Gastroesophageal sphincter (tissue), 4 donors: ENCODE measurements at regions not wholly inside any gene's neighbourhood (a gene's known extent, or its start where the extent isn't known, plus 50 kb on each side); places are given as distances from the start of the nearest gene placed in this dataset.

Experiments
- ATAC-seq: fragments of 150-250 bp; one replicate; pipeline ENCODE4 v1.9.1; 2016; ENCODE audit warnings: mild to moderate bottlenecking, moderate library complexity
- H3K27ac ChIP-seq, 4 donors: fragments of 200-600 bp; sonication (generic) in 3 of 4; 1 replicate in 3 of 4; 2 replicates in 1 of 4; pipeline ENCODE4 v1.5.1; 2016 to 2019
- H3K27me3 ChIP-seq: fragments of 200-600 bp; sonication (generic); one replicate; pipeline ENCODE4 v1.5.1; 2019
- H3K36me3 ChIP-seq, 2 donors: fragments of 200-600 bp; sonication (generic); one replicate each; pipeline ENCODE4 v1.5.1; 2019; ENCODE audit warnings: control low read depth in 1 of 2
- H3K4me1 ChIP-seq, 3 donors: fragments of 200-600 bp; sonication (generic); 1 replicate in 2 of 3; 2 replicates in 1 of 3; pipeline ENCODE4 v1.5.1; 2016 to 2019; ENCODE audit warnings: control low read depth in 2 of 3
- H3K4me3 ChIP-seq, 2 donors: fragments of 200-600 bp; sonication (generic); one replicate each; pipeline ENCODE4 v1.5.1; 2019; ENCODE audit warnings: mild to moderate bottlenecking in 1 of 2, moderate library complexity in 1 of 2
- H3K9me3 ChIP-seq, 3 donors: fragments of 200-600 bp; sonication (generic); one replicate each; pipeline ENCODE4 v1.5.1; 2017 to 2019; ENCODE audit warnings: control low read depth in 2 of 3
- CTCF ChIP-seq, 4 experiments: fragments of 200-600 bp in 2 of 4; fragments of 450-650 bp in 2 of 4; sonication (generic) in 1 of 4; IDR thresholded peaks; one replicate each; pipeline ENCODE4 v1.5.1; 2017 to 2019; ENCODE audit warnings: antibody characterized with exemption in 4 of 4, mild to moderate bottlenecking in 2 of 4, moderate library complexity in 2 of 4
- EP300 ChIP-seq: sonication (generic); formaldehyde crosslinking; IDR thresholded peaks from one replicate; pipeline ENCODE4 v1.6.1; 2017; ENCODE audit warnings: antibody characterized with exemption, mild to moderate bottlenecking
- POLR2A ChIP-seq, 2 donors: fragments of 450-650 bp; IDR thresholded peaks; one replicate each; pipeline ENCODE4 v1.6.1; 2017; ENCODE audit warnings: antibody characterized with exemption in 2 of 2, mild to moderate bottlenecking in 2 of 2, moderate library complexity in 1 of 2
- POLR2AphosphoS5 ChIP-seq: sonication (generic); formaldehyde crosslinking; IDR thresholded peaks from one replicate; pipeline ENCODE4 v1.6.1; 2017; ENCODE audit warnings: antibody characterized with exemption
- WGBS, 2 donors: methylation state at CpG; one replicate each; pipeline ENCODE4 v1.1.5; 2018; ENCODE audit warnings: low coverage in 1 of 2; 5-methylcytosine and 5-hydroxymethylcytosine counted together

DNA sequence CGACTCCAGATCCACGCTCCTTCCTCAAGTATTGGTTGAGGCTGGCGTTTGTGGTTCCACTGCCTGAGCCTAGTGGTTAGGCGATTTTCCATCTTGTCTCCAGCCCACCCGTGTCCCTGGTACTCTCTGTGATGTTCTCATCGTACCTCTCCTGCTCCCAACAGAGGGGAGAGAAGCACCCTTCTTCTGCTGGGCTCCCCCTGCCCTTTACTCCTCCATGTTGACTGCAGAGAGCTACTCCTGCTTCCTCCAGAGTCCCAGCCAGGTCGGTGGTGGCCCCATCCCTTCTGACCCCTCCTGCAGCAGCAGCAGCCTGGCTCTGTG lies 164.0 kb upstream of the BCOR start:
- H3K4me1 ChIP-seq, result peaks cover 0 to 7% (median 0%) of the 10 kb centered on the region in 3 donors
- H3K4me3 ChIP-seq, result no peak overlapping the region
- H3K27me3 ChIP-seq, result no peaks in the 10 kb centered on the region
- H3K27ac ChIP-seq, result no peak overlapping the region
- WGBS, 2 donors, result 100% methylated on average over 1 of the region's 7 CpGs; no CpG with 5 or more reads in 1 of the 2 donors
- H3K9me3 ChIP-seq, result no peaks in the 10 kb centered on the region
- no peak for TF ChIP-seq CTCF (IDR thresholded peaks at IDR 0.05)
- no peak for TF ChIP-seq EP300
- TF ChIP-seq POLR2A (IDR thresholded peaks at IDR 0.05), result no peak
- TF ChIP-seq POLR2AphosphoS5, result no peak
- ATAC-seq, result no peak
- H3K36me3 ChIP-seq, result no peaks in the 10 kb centered on the region

- H3K36me3 ChIP-seq, result no peaks in the 10 kb centered on the region
- H3K4me1 ChIP-seq, result no peaks in the 10 kb centered on the region
- no peak overlapping the region for H3K4me3 ChIP-seq
- no peak overlapping the region for H3K27ac ChIP-seq
- H3K27me3 ChIP-seq, result no peaks in the 10 kb centered on the region
- 80% methylated on average over 1 of the region's 14 CpGs; no CpG with 5 or more reads in 1 of the 2 donors for WGBS, 2 donors
- TF ChIP-seq EP300 (no peak), CTCF (IDR thresholded peaks at IDR 0.05) (no peak), POLR2A (IDR thresholded peaks at IDR 0.05) (no peak), POLR2AphosphoS5 (no peak)
- no peaks in the 10 kb centered on the region for H3K9me3 ChIP-seq
- ATAC-seq, result no peak
Measured at GRCh38 chrX:40260146-40260747, 162.5 kb upstream of the BCOR start.

GRCh38 chrX:40258909-40259308 lies 161.2 kb upstream of the BCOR start:
- Histone ChIP-seq H3K27ac (no peak overlapping the region), H3K9me3 (no peaks in the 10 kb centered on the region), H3K36me3 (no peaks in the 10 kb centered on the region), H3K27me3 (no peaks in the 10 kb centered on the region), H3K4me3 (no peak overlapping the region), H3K4me1 (no peaks in the 10 kb centered on the region)
- WGBS, 2 donors, result 94% methylated on average over 3 of the region's 6 CpGs; no CpG with 5 or more reads in 1 of the 2 donors
- TF ChIP-seq POLR2A (IDR thresholded peaks at IDR 0.05) (no peak), EP300 (no peak), POLR2AphosphoS5 (no peak), CTCF (IDR thresholded peaks at IDR 0.05) (no peak)
- no peak for ATAC-seq

DNA sequence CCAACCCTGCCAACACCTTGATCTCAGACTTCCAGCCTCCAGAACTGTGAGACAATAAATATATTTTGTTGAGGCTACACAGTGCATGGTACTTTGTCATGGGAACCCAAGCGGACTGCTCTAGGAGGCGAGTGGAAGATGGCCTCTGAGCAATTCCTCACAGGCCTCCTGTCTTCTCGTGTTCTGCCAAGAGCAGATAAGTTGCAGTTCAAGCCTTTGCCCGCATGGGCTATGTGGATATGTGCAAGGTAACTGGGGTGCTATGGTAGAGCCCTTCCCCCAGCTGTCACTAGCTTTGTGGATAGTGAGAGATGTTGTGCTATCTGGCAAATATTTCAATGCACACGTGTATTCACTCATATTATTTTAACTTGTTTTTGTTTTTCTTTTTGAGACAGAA lies 156.0 kb upstream of the BCOR start:
- ATAC-seq, result no peak
- no peak overlapping the region for H3K27ac ChIP-seq
- no peaks in the 10 kb centered on the region for H3K27me3 ChIP-seq
- H3K9me3 ChIP-seq, result no peaks in the 10 kb centered on the region
- no peaks in the 10 kb centered on the region for H3K4me1 ChIP-seq
- H3K36me3 ChIP-seq, result no peaks in the 10 kb centered on the region
- 60 to 100% methylated on average over 1 to 2 of the region's 5 CpGs for WGBS, 2 donors
- TF ChIP-seq EP300 (no peak), POLR2A (IDR thresholded peaks at IDR 0.05) (no peak), POLR2AphosphoS5 (no peak), CTCF (IDR thresholded peaks at IDR 0.05) (no peak)
- H3K4me3 ChIP-seq, result no peak overlapping the region

GRCh38 chrX:40249582-40249981 lies 151.8 kb upstream of the BCOR start:
- no peak overlapping the region for H3K4me3 ChIP-seq
- H3K36me3 ChIP-seq, result no peaks in the 10 kb centered on the region
- H3K9me3 ChIP-seq, result no peaks in the 10 kb centered on the region
- no peaks in the 10 kb centered on the region for H3K27me3 ChIP-seq
- H3K27ac ChIP-seq, result no peak overlapping the region
- no peaks in the 10 kb centered on the region for H3K4me1 ChIP-seq
- TF ChIP-seq POLR2AphosphoS5 (no peak), POLR2A (IDR thresholded peaks at IDR 0.05) (no peak), CTCF (IDR thresholded peaks at IDR 0.05) (no peak), EP300 (no peak)
- ATAC-seq, result no peak
- 74 to 79% methylated on average over 2 to 4 of the region's 5 CpGs for WGBS, 2 donors
